H1 (cell line): ENCODE measurements at regions not wholly inside any gene's neighbourhood (a gene's known extent, or its start where the extent isn't known, plus 50 kb on each side); places are given as distances from the start of the nearest gene placed in this dataset.

Experiments
- CTCF ChIA-PET: fragments of 300-600 bp; sonication (Branson Sonifier 250); formaldehyde crosslinking; loops from one replicate; lab custom pipeline; 2021; ENCODE audit not compliant: partially characterized antibody; lab: Charles Lee
- POLR2A ChIA-PET: fragments of 300-600 bp; sonication (Branson Sonifier 250); formaldehyde crosslinking; loops from one replicate; lab custom pipeline; 2021; ENCODE audit warnings: inconsistent platforms; ENCODE audit not compliant: partially characterized antibody; lab: Charles Lee
- DNase-seq, 2 experiments: peaks; one replicate each; pipeline versions ENCODE4 v3.0.0 to v3.0.0-alpha.2; 2010 to 2022; ENCODE audit warnings: low spot score in 2 of 2, low read depth in 1 of 2, mixed read lengths in 1 of 2
- FAIRE-seq: peaks from 2 replicates; lab custom pipeline; 2011; peaks lifted over from hg19 to GRCh38; lab: Jason Lieb, UNC
- H2AFZ ChIP-seq: 2 replicates; pipeline ENCODE4 v1.8.1; 2012; ENCODE audit warnings: low read length, inconsistent platforms
- H2AK5ac ChIP-seq: 2 replicates; pipeline ENCODE4 v1.6.1; 2013; ENCODE audit warnings: low read depth, low read length
- H2BK120ac ChIP-seq: replicated peaks from 2 replicates; pipeline ENCODE3; 2013; ENCODE audit warnings: low read depth, low read length, inconsistent platforms
- H2BK12ac ChIP-seq: 2 replicates; pipeline ENCODE4 v1.6.1; 2013; ENCODE audit warnings: low read depth, low read length
- H2BK15ac ChIP-seq: 2 replicates; pipeline ENCODE4 v1.6.1; 2013; ENCODE audit warnings: low read length
- H2BK20ac ChIP-seq: 2 replicates; pipeline ENCODE4 v1.6.1; 2013; ENCODE audit warnings: low read length
- H2BK5ac ChIP-seq: 2 replicates; pipeline ENCODE4 v1.6.1; 2013; ENCODE audit warnings: low read depth, low read length
- H3K14ac ChIP-seq: 2 replicates; pipeline ENCODE4 v1.6.1; 2013; ENCODE audit warnings: inconsistent platforms; ENCODE audit not compliant: insufficient read length
- H3K18ac ChIP-seq: 2 replicates; pipeline ENCODE4 v1.6.1; 2013; ENCODE audit warnings: low read length; ENCODE audit errors: extremely low read depth
- H3K23ac ChIP-seq: 2 replicates; pipeline ENCODE4 v1.6.1; 2013; ENCODE audit warnings: inconsistent platforms; ENCODE audit not compliant: insufficient read length
- H3K23me2 ChIP-seq: 2 replicates; pipeline ENCODE4 v1.6.1; 2013; ENCODE audit warnings: low read depth, low read length
- H3K27ac ChIP-seq: 2 replicates; pipeline ENCODE4 v1.6.1; 2011; ENCODE audit warnings: low read depth, low read length, inconsistent platforms
- H3K27me3 ChIP-seq, 4 experiments: replicated peaks in 1 of 4; 1 replicate in 1 of 4; 2 replicates in 3 of 4; pipeline versions ENCODE4 v1.6.1 to v1.8.1; 2011 to 2013; ENCODE audit warnings: low read length in 3 of 4, mild to moderate bottlenecking in 3 of 4, inconsistent platforms in 2 of 4, mixed read lengths in 2 of 4, moderate library complexity in 1 of 4; ENCODE audit not compliant: control insufficient read depth in 3 of 4, insufficient read depth in 3 of 4; ENCODE audit errors: extremely low read depth in 1 of 4
- H3K36me3 ChIP-seq, 4 experiments: 2 replicates each; pipeline versions ENCODE4 v1.6.1 to v1.8.1; 2011 to 2013; ENCODE audit warnings: mild to moderate bottlenecking in 4 of 4, low read length in 3 of 4, moderate library complexity in 2 of 4, control low read depth in 1 of 4, inconsistent platforms in 1 of 4; ENCODE audit not compliant: insufficient read depth in 4 of 4, control insufficient read depth in 2 of 4
- H3K4ac ChIP-seq: replicated peaks from 2 replicates; pipeline ENCODE3; 2013; ENCODE audit warnings: low read length, low read depth, mixed read lengths, inconsistent platforms; ENCODE audit not compliant: insufficient read length
- H3K4me1 ChIP-seq, 4 experiments: replicated peaks in 1 of 4; 1 replicate in 1 of 4; 2 replicates in 3 of 4; pipeline versions ENCODE4 v1.6.1 to v1.8.1; 2011 to 2013; ENCODE audit warnings: low read length in 3 of 4, inconsistent platforms in 2 of 4, mixed read lengths in 1 of 4; ENCODE audit not compliant: insufficient read depth in 4 of 4, control insufficient read depth in 3 of 4
- H3K4me2 ChIP-seq, 2 experiments: 2 replicates each; pipeline versions ENCODE4 v1.6.1 to v1.8.1; 2011 to 2013; ENCODE audit warnings: low read depth in 2 of 2, low read length in 2 of 2, control low read depth in 1 of 2, inconsistent platforms in 1 of 2, mild to moderate bottlenecking in 1 of 2; ENCODE audit not compliant: insufficient read depth in 1 of 2
- H3K4me3 ChIP-seq, 4 experiments: fragments of 200-600, 300-600 bp in 1 of 4; sonication (generic), shearing (Covaris generic), sonication (Bioruptor Twin) in 1 of 4; 2 replicates each; pipeline versions ENCODE4 v1.5.1 to v1.8.1; 2011 to 2016; ENCODE audit warnings: low read length in 4 of 4, low read depth in 3 of 4, control low read depth in 2 of 4, inconsistent platforms in 2 of 4, mild to moderate bottlenecking in 2 of 4, mixed read lengths in 1 of 4, moderate library complexity in 1 of 4; ENCODE audit not compliant: insufficient read depth in 2 of 4; ENCODE audit errors: extremely low read depth in 1 of 4
- H3K56ac ChIP-seq: replicated peaks from 2 replicates; pipeline ENCODE3; 2013; ENCODE audit warnings: low read depth, mild to moderate bottlenecking, mixed read lengths, low read length, inconsistent platforms; ENCODE audit not compliant: insufficient read length
- H3K79me1 ChIP-seq: 2 replicates; pipeline ENCODE4 v1.6.1; 2013; ENCODE audit warnings: low read depth, low read length, control low read depth
- H3K79me2 ChIP-seq, 2 experiments: 2 replicates each; pipeline versions ENCODE4 v1.6.1 to v1.8.1; 2012 to 2013; ENCODE audit warnings: low read length in 2 of 2, mild to moderate bottlenecking in 2 of 2, inconsistent platforms in 1 of 2; ENCODE audit not compliant: insufficient read depth in 2 of 2, control insufficient read depth in 1 of 2
- H3K9ac ChIP-seq, 4 experiments: replicated peaks in 1 of 4; 1 replicate in 1 of 4; 2 replicates in 3 of 4; pipeline versions ENCODE4 v1.6.1 to v1.8.1; 2011 to 2013; ENCODE audit warnings: low read depth in 3 of 4, low read length in 3 of 4, control low read depth in 2 of 4, mild to moderate bottlenecking in 2 of 4, moderate library complexity in 2 of 4, inconsistent platforms in 1 of 4; ENCODE audit errors: extremely low read depth in 1 of 4
- H3K9me3 ChIP-seq, 2 experiments: 2 replicates each; pipeline versions ENCODE4 v1.6.1 to v1.8.1; 2012 to 2013; ENCODE audit warnings: mild to moderate bottlenecking in 2 of 2, moderate library complexity in 2 of 2, control low read depth in 1 of 2, inconsistent platforms in 1 of 2, low read depth in 1 of 2, low read length in 1 of 2, mixed read lengths in 1 of 2; ENCODE audit not compliant: insufficient read depth in 2 of 2
- H4K20me1 ChIP-seq, 2 experiments: replicated peaks in 1 of 2; 2 replicates each; pipeline versions ENCODE3 to v1.8.1; 2011 to 2013; ENCODE audit warnings: inconsistent platforms in 2 of 2, low read length in 2 of 2, mild to moderate bottlenecking in 1 of 2; ENCODE audit not compliant: insufficient read depth in 2 of 2, control insufficient read depth in 1 of 2
- H4K5ac ChIP-seq: 2 replicates; pipeline ENCODE4 v1.6.1; 2013; ENCODE audit warnings: low read length, low read depth, mixed read lengths, inconsistent platforms; ENCODE audit not compliant: insufficient read length
- H4K8ac ChIP-seq: 2 replicates; pipeline ENCODE4 v1.8.0; 2013; ENCODE audit warnings: mild to moderate bottlenecking, moderate library complexity, low read length, inconsistent platforms; ENCODE audit not compliant: insufficient read depth; ENCODE audit errors: extremely low read depth
- H4K91ac ChIP-seq: replicated peaks from 2 replicates; pipeline ENCODE3; 2013; ENCODE audit warnings: low read length, mixed read lengths, inconsistent platforms; ENCODE audit not compliant: insufficient read length
- BACH1 ChIP-seq: IDR thresholded peaks from 2 replicates; pipeline ENCODE4 v1.6.1; 2012; ENCODE audit warnings: low read length, improper control_type of control experiment
- BCL11A ChIP-seq, 2 experiments: IDR thresholded peaks; one replicate each; pipeline ENCODE4 v1.6.1; 2011; ENCODE audit warnings: low read depth in 2 of 2, low read length in 2 of 2, mild to moderate bottlenecking in 2 of 2
- CBX5 ChIP-seq: fragments of 300-800, 300-1000 bp; sonication (generic); IDR thresholded peaks from 2 replicates; pipeline ENCODE4 v1.7.1; 2016; ENCODE audit warnings: antibody characterized with exemption, low read length, low read depth
- CTCF ChIP-seq, 3 experiments: IDR thresholded peaks; 1 replicate in 2 of 3; 2 replicates in 1 of 3; pipeline versions ENCODE4 v1.5.1 to v1.6.1; 2011; ENCODE audit warnings: low read length in 3 of 3, mild to moderate bottlenecking in 3 of 3, inconsistent platforms in 2 of 3, low read depth in 1 of 3, moderate library complexity in 1 of 3; ENCODE audit not compliant: insufficient read depth in 1 of 3; ENCODE audit errors: control extremely low read depth in 1 of 3
- EP300 ChIP-seq, 2 experiments: IDR thresholded peaks; 1 replicate in 1 of 2; 2 replicates in 1 of 2; pipeline ENCODE4 v1.6.1; 2011 to 2012; ENCODE audit warnings: low read depth in 2 of 2, low read length in 2 of 2, mild to moderate bottlenecking in 2 of 2, borderline replicate concordance in 1 of 2, inconsistent platforms in 1 of 2, moderate library complexity in 1 of 2
- JUN ChIP-seq: IDR thresholded peaks from 2 replicates; pipeline ENCODE4 v1.6.1; 2011; ENCODE audit warnings: low read depth, mild to moderate bottlenecking, improper control_type of control experiment, low read length
- KDM1A ChIP-seq: fragments of 200-600, 300-600 bp; sonication (generic); IDR thresholded peaks from 2 replicates; pipeline ENCODE4 v1.7.1; 2016; ENCODE audit warnings: mild to moderate bottlenecking, low read length, borderline replicate concordance
- POU5F1 ChIP-seq: IDR thresholded peaks from 2 replicates; pipeline ENCODE4 v1.6.1; 2011; ENCODE audit warnings: low read depth, mild to moderate bottlenecking, low read length, moderate library complexity
- RFX5 ChIP-seq: IDR thresholded peaks from 2 replicates; pipeline ENCODE4 v1.6.1; 2011; ENCODE audit warnings: low read depth, low read length, improper control_type of control experiment, borderline replicate concordance
- SIRT6 ChIP-seq: IDR thresholded peaks from one replicate; pipeline ENCODE4 v1.7.1; 2012; ENCODE audit warnings: low read length, inconsistent platforms
- SP2 ChIP-seq: IDR thresholded peaks from 2 replicates; pipeline ENCODE4 v1.6.1; 2012; ENCODE audit warnings: mild to moderate bottlenecking, low read length, inconsistent platforms
- SRF ChIP-seq: IDR thresholded peaks from 2 replicates; pipeline ENCODE4 v1.6.1; 2011; ENCODE audit warnings: mild to moderate bottlenecking, low read depth, low read length, moderate library complexity
- WGBS, 2 experiments: shearing (Covaris generic) in 1 of 2; methylation state at CpG; one replicate each; pipeline versions ENCODE4 v1.1.6 to v1.1.7; 2013 to 2015; ENCODE audit warnings: low lambda C conversion rate in 2 of 2, mixed read lengths in 2 of 2, inconsistent platforms in 1 of 2, low coverage in 1 of 2, missing lambda C conversion rate in 1 of 2; ENCODE audit not compliant: insufficient replicate concordance in 2 of 2, insufficient coverage in 1 of 2, insufficient read length in 1 of 2; ENCODE audit errors: extremely low coverage in 1 of 2, missing lambda C conversion rate in 1 of 2; 5-methylcytosine and 5-hydroxymethylcytosine counted together

DNA sequence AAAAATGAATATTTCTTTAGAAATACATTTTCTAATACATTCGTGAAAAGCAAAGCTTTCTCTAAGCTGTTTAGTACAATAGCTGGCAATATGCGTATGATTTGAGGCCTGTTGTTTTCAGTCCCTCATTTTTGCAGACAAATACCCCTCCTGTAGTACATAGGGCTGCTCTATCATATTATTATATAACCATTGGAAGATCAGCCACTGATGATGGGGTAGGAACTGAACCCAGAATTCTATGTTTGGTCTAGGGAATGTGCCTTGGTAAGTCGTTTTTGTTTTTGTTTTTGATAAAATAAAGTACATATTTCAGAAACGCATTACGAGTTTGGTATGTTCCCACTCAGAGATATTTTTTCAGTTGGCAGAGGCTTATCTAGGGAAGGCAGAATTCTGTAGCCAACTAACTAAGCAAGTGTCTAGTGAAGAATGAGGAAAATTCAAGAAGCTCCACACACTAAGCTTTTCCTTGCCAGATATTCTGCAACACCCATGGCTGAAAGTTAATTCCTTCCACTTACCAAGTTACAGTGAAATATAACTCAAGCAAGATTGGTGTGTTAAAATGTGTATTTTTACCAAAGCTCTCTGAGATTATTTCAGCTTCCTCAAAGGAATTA lies 656.9 kb upstream of the MIR17HG start:
- ChIA-PET CTCF (interaction anchor here (0.6 to 1.6 kb wide), 5 partner anchors 9 to 610 kb away, joined by 3 read pairs; no protein-coding TSS in a partner anchor), POLR2A (no interaction called here)
- Histone ChIP-seq H3K27me3 (no peaks in the 10 kb centered on the region), H3K23me2 (no peaks in the 10 kb centered on the region), H3K9me3 (no peaks in the 10 kb centered on the region), H3K27ac (no peak overlapping the region), H2BK12ac (no peak overlapping the region), H3K36me3 (no peaks in the 10 kb centered on the region), H4K8ac (no peak overlapping the region), H3K56ac (no peak overlapping the region), H3K4me2 (no peak overlapping the region), H3K79me1 (no peaks in the 10 kb centered on the region), H4K91ac (no peak overlapping the region), H3K4ac (no peak overlapping the region), H2BK5ac (no peak overlapping the region), H2BK120ac (no peak overlapping the region), H3K23ac (no peak overlapping the region), H3K79me2 (no peaks in the 10 kb centered on the region), H4K20me1 (no peaks in the 10 kb centered on the region), H3K4me3 (no peak overlapping the region), H2AK5ac (no peak overlapping the region), H3K4me1 (no peaks in the 10 kb centered on the region), H3K14ac (no peak overlapping the region), H3K9ac (no peak overlapping the region), H2BK20ac (no peak overlapping the region), H2AFZ (no peak overlapping the region), H4K5ac (no peak overlapping the region), H3K18ac (no peak overlapping the region), H2BK15ac (no peak overlapping the region)
- 85% methylated on average over 5 of the region's 5 CpGs; no CpG with 5 or more reads in 1 of the 2 experiments for WGBS, 2 experiments
- no peak for FAIRE-seq
- no peak for DNase-seq
- TF ChIP-seq SRF (no peak), POU5F1 (no peak), KDM1A (no peak), CBX5 (no peak), BACH1 (no peak), RFX5 (no peak), SP2 (no peak), JUN (no peak), BCL11A (IDR thresholded peaks at IDR 0.05; ENCODE audit: low read depth in 2 of 2, low read length in 2 of 2) (no peak), SIRT6 (no peak), EP300 (IDR thresholded peaks at IDR 0.05; ENCODE audit: borderline replicate concordance in 1 of 2, low read depth in 2 of 2, low read length in 2 of 2) (no peak), CTCF (IDR thresholded peaks at IDR 0.05; ENCODE audit: control extremely low read depth in 1 of 3, insufficient read depth in 1 of 3, low read depth in 1 of 3, low read length in 3 of 3) (no peak)
